Esophagus muscularis mucosa (tissue), 4 donors: ENCODE measurements at regions not wholly inside any gene's neighbourhood (a gene's known extent, or its start where the extent isn't known, plus 50 kb on each side); places are given as distances from the start of the nearest gene placed in this dataset.

Experiments
- DNase-seq: peaks from one replicate; pipeline ENCODE4 v3.0.0-alpha.2; 2017; ENCODE audit errors: extremely low spot score
- H3K27ac ChIP-seq, 4 donors: fragments of 200-600 bp; sonication (generic); replicated peaks in 1 of 4; 1 replicate in 3 of 4; 2 replicates in 1 of 4; pipeline ENCODE4 v1.5.1; 2016 to 2019; ENCODE audit warnings: mild to moderate bottlenecking in 1 of 4
- H3K27me3 ChIP-seq, 4 donors: fragments of 200-600 bp; sonication (generic); one replicate each; pipeline versions ENCODE4 v1.5.1 to v1.6.0; 2016 to 2019
- H3K36me3 ChIP-seq, 4 donors: fragments of 200-600 bp; sonication (generic); one replicate each; pipeline ENCODE4 v1.5.1; 2016 to 2019
- H3K4me1 ChIP-seq, 4 donors: fragments of 200-600 bp; sonication (generic); one replicate each; pipeline ENCODE4 v1.5.1; 2016 to 2019
- H3K4me3 ChIP-seq, 4 donors: fragments of 200-600 bp; sonication (generic); 1 replicate in 2 of 4; 2 replicates in 2 of 4; pipeline ENCODE4 v1.5.1; 2016 to 2019; ENCODE audit warnings: mild to moderate bottlenecking in 4 of 4, moderate library complexity in 1 of 4
- H3K9me3 ChIP-seq, 4 donors: fragments of 200-600 bp; sonication (generic); 1 replicate in 3 of 4; 2 replicates in 1 of 4; pipeline ENCODE4 v1.5.1; 2016 to 2019
- EP300 ChIP-seq: sonication (generic); formaldehyde crosslinking; IDR thresholded peaks from one replicate; pipeline ENCODE4 v1.6.1; 2017; ENCODE audit warnings: antibody characterized with exemption
- POLR2A ChIP-seq: fragments of 450-650 bp; IDR thresholded peaks from one replicate; pipeline ENCODE4 v1.6.1; 2017; ENCODE audit warnings: antibody characterized with exemption, moderate library complexity, mild to moderate bottlenecking, low read depth
- POLR2AphosphoS5 ChIP-seq, 2 donors: sonication (generic); formaldehyde crosslinking; IDR thresholded peaks; one replicate each; pipeline ENCODE4 v1.6.1; 2017; ENCODE audit warnings: antibody characterized with exemption in 2 of 2
- WGBS: methylation state at CpG from one replicate; pipeline ENCODE4 v1.1.5; 2018; 5-methylcytosine and 5-hydroxymethylcytosine counted together
- intact Hi-C: fragments of 100-400 bp; cut with DNase I; formaldehyde crosslinking; loops from one replicate; pipeline ENCODE4 v1.15.1; 2023
- TF ChIP-seq, protein P1 (sequence below), 3 experiments: fragments of 200-600 bp in 2 of 3; fragments of 450-650 bp in 1 of 3; sonication (generic) in 2 of 3; IDR thresholded peaks; one replicate each; pipeline ENCODE4 v1.5.1; 2017 to 2019; ENCODE audit warnings: antibody characterized with exemption in 3 of 3, mild to moderate bottlenecking in 2 of 3, moderate library complexity in 1 of 3

GRCh38 chr2:121900391-121900790, 144.9 kb downstream of the TSN start:
- intact Hi-C loops, result no loop called here
- no peak for TF ChIP-seq POLR2AphosphoS5 (IDR thresholded peaks at IDR 0.05)
- TF ChIP-seq, protein P1, sequence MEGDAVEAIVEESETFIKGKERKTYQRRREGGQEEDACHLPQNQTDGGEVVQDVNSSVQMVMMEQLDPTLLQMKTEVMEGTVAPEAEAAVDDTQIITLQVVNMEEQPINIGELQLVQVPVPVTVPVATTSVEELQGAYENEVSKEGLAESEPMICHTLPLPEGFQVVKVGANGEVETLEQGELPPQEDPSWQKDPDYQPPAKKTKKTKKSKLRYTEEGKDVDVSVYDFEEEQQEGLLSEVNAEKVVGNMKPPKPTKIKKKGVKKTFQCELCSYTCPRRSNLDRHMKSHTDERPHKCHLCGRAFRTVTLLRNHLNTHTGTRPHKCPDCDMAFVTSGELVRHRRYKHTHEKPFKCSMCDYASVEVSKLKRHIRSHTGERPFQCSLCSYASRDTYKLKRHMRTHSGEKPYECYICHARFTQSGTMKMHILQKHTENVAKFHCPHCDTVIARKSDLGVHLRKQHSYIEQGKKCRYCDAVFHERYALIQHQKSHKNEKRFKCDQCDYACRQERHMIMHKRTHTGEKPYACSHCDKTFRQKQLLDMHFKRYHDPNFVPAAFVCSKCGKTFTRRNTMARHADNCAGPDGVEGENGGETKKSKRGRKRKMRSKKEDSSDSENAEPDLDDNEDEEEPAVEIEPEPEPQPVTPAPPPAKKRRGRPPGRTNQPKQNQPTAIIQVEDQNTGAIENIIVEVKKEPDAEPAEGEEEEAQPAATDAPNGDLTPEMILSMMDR (IDR thresholded peaks at IDR 0.05), result no peak
- no peak for TF ChIP-seq POLR2A
- no peak for TF ChIP-seq EP300
- H3K9me3 ChIP-seq, result no peaks in the 10 kb centered on the region
- no peak overlapping the region for H3K4me3 ChIP-seq
- H3K27ac ChIP-seq, result no peak overlapping the region
- no peaks in the 10 kb centered on the region for H3K4me1 ChIP-seq
- H3K36me3 ChIP-seq, result no peaks in the 10 kb centered on the region
- WGBS, result 87% methylated on average over 8 of the region's 8 CpGs
- DNase-seq, result no peak
- peaks cover 0 to 8% (median 0%) of the 10 kb centered on the region in 4 donors for H3K27me3 ChIP-seq

GRCh38 chr2:121902171-121902591, 146.7 kb downstream of the TSN start:
- intact Hi-C loops, result no loop called here
- Histone ChIP-seq H3K27me3 (peaks cover 0 to 8% (median 0%) of the 10 kb centered on the region in 4 donors), H3K36me3 (no peaks in the 10 kb centered on the region), H3K4me1 (no peaks in the 10 kb centered on the region), H3K27ac (no peak overlapping the region), H3K9me3 (peaks cover 0 to 1% (median 0%) of the 10 kb centered on the region in 4 donors), H3K4me3 (no peak overlapping the region)
- no peak for DNase-seq
- 78% methylated on average over 17 of the region's 18 CpGs for WGBS
- TF ChIP-seq POLR2AphosphoS5 (IDR thresholded peaks at IDR 0.05), result no peak

- Histone ChIP-seq H3K36me3 (no peaks in the 10 kb centered on the region), H3K27ac (no peak overlapping the region), H3K4me3 (no peak overlapping the region), H3K9me3 (peaks cover 0 to 4% (median 0%) of the 10 kb centered on the region in 4 donors), H3K4me1 (no peaks in the 10 kb centered on the region), H3K27me3 (peaks cover 0 to 8% (median 0%) of the 10 kb centered on the region in 4 donors)
- TF ChIP-seq EP300, result no peak
- no peak for TF ChIP-seq POLR2AphosphoS5 (IDR thresholded peaks at IDR 0.05)
- no peak for TF ChIP-seq POLR2A
- TF ChIP-seq, protein P1 (IDR thresholded peaks at IDR 0.05), result no peak
- no peak for DNase-seq
- WGBS, result 59% methylated on average over 13 of the region's 13 CpGs
- intact Hi-C loops, result no loop called here
These were observed 147.2 kb downstream of the TSN start for GRCh38 chr2:121902616-121903015.

DNA sequence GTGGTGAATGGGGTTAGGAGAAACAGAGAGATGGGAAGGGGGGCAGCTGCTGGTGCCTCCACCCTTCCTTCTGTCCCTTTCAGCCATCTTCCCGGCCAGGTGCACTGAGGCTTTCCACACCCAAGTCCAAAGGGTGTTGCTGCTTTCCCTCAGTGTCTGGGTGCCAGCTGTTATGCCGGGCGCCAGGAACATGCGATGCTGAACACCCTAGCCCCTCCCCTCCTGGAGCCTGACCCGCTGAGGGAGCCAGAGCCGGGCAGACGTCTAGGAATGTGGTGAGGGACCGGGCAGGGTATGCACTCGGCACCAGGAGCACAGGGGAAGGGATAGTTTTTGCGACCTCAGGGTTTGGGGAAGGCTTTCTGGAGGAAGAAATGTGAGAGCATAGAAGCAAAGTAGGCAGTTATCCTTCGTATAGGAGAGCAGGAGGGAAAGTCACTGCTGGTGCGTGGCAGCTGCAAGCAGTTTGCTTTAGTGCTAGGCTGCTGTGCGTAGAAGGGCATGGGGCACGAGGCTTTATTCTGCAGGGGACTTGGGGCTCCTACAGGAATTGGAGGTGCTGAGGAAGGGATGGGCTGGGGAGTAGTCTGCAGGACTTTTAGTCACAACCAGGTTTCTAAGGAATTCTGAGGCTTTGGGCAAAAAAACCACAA, 147.7 kb downstream of the TSN start:
- Histone ChIP-seq H3K27ac (no peak overlapping the region), H3K4me1 (no peaks in the 10 kb centered on the region), H3K4me3 (no peak overlapping the region), H3K36me3 (no peaks in the 10 kb centered on the region), H3K27me3 (peaks cover 0 to 8% (median 0%) of the 10 kb centered on the region in 4 donors), H3K9me3 (peaks cover 0 to 4% (median 0%) of the 10 kb centered on the region in 4 donors)
- intact Hi-C loops, result no loop called here
- no peak for DNase-seq
- TF ChIP-seq, protein P1 (IDR thresholded peaks at IDR 0.05), result no peak
- TF ChIP-seq POLR2AphosphoS5 (IDR thresholded peaks at IDR 0.05) (no peak), EP300 (no peak), POLR2A (no peak)
- WGBS, result 63% methylated on average over 14 of the region's 14 CpGs

- peaks cover 0 to 8% (median 0%) of the 10 kb centered on the region in 4 donors for H3K27me3 ChIP-seq
- intact Hi-C loops, result no loop called here
- H3K36me3 ChIP-seq, result no peaks in the 10 kb centered on the region
- no peak overlapping the region for H3K27ac ChIP-seq
- WGBS, result 87% methylated on average over 2 of the region's 2 CpGs
- no peaks in the 10 kb centered on the region for H3K4me1 ChIP-seq
- no peak overlapping the region for H3K4me3 ChIP-seq
- DNase-seq, result no peak
- peaks cover 0 to 4% (median 0%) of the 10 kb centered on the region in 4 donors for H3K9me3 ChIP-seq
- TF ChIP-seq EP300 (no peak), POLR2A (no peak), POLR2AphosphoS5 (IDR thresholded peaks at IDR 0.05) (no peak)
- TF ChIP-seq, protein P1 (IDR thresholded peaks at IDR 0.05), result no peak
These were observed 149.2 kb downstream of the TSN start for GRCh38 chr2:121904656-121905055.
